T47D (cell line): ENCODE measurements at regions not wholly inside any gene's neighbourhood (a gene's known extent, or its start where the extent isn't known, plus 50 kb on each side); places are given as distances from the start of the nearest gene placed in this dataset.

Experiments used
- DNase-seq, 2 experiments: peaks; one replicate each; pipeline versions ENCODE4 v3.0.0 to v3.0.0-alpha.2; 2011 to 2012; ENCODE audit warnings: low read depth in 1 of 2, low spot score in 1 of 2
- JUND ChIP-seq: IDR thresholded peaks from 2 replicates; pipeline ENCODE4 v1.6.1; 2012; ENCODE audit warnings: low read depth
- in situ Hi-C: cut with HindIII; loops from 2 replicates; pipeline ENCODE4 v1.10.0; 2016; ENCODE audit warnings: low sequenced_read_pairs, low pct_unique_long_range_greater_than_20kb

- no peak for TF ChIP-seq JUND
- in situ Hi-C loops: no loop called here
- DNase-seq: no peak
Measured at GRCh38 chr11:69394234-69394868, 87.1 kb upstream of the LINC01488 start.

GRCh38 chr11:69394869-69395246 is 86.6 kb upstream of the LINC01488 start:
- DNase-seq: no peak
- TF ChIP-seq JUND: no peak
- in situ Hi-C loops: no loop called here

GRCh38 chr11:69395287-69395686 is 86.2 kb upstream of the LINC01488 start:
- in situ Hi-C loops: no loop called here
- no peak for TF ChIP-seq JUND
- no peak for DNase-seq

- DNase-seq: no peak
- no peak for TF ChIP-seq JUND
- in situ Hi-C loops: no loop called here
Measured at GRCh38 chr11:69396051-69396947, 85.2 kb upstream of the LINC01488 start.

- no peak for DNase-seq
- in situ Hi-C loops: no loop called here
- no peak for TF ChIP-seq JUND
Measured at GRCh38 chr11:69396948-69397307, 84.5 kb upstream of the LINC01488 start.

- in situ Hi-C loops: no loop called here
- DNase-seq: no peak
- TF ChIP-seq JUND: no peak
Measured at GRCh38 chr11:69397732-69398131, 83.7 kb upstream of the LINC01488 start.

GRCh38 chr11:69398529-69399492 is 82.7 kb upstream of the LINC01488 start:
- no peak for DNase-seq
- in situ Hi-C loops: no loop called here

GRCh38 chr11:69400140-69400539 is 81.3 kb upstream of the LINC01488 start:
- no peak for TF ChIP-seq JUND
- DNase-seq: no peak
- in situ Hi-C loops: no loop called here

More at GRCh38 chr11:69398529-69399492, 82.7 kb upstream of the LINC01488 start:
- TF ChIP-seq JUND: no peak

- DNase-seq: no peak
- no peak for TF ChIP-seq JUND
- in situ Hi-C loops: no loop called here
Measured at GRCh38 chr11:69400771-69401590, 80.5 kb upstream of the LINC01488 start.

GRCh38 chr11:69401715-69402114 is 79.7 kb upstream of the LINC01488 start:
- no peak for TF ChIP-seq JUND
- no peak for DNase-seq
- in situ Hi-C loops: no loop called here

- DNase-seq: no peak
- in situ Hi-C loops: no loop called here
- TF ChIP-seq JUND: no peak
Measured at GRCh38 chr11:69402251-69402887, 79.1 kb upstream of the LINC01488 start.
